ENCODE measurements at regions not wholly inside any gene's neighbourhood (a gene's known extent, or its start where the extent isn't known, plus 50 kb on each side); places are given as distances from the start of the nearest gene placed in this dataset.
A peak's percentile ranks its signal among the peaks of the same experiment; 100 is the strongest.

DNA sequence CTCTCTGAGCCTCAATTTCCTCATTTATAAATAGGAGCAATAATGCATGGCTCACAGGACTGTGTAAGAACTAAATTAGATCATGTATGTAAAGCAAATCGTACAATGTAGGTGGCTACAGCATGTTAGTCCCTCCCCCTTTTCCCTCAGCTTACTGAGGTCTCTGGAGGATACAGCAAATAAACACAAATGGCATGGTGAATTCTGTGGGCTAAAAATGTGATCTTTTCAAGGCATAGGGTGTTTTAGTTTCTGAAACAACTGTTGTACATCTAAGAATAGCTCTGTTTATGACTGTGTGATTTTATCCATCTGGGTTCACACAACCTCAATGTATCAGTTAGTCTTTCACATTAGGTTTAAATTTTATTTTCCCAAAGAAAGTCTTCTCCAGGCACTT is 121.2 kb upstream of the PLEKHG7 start:
- DNase-seq = no peak

DNA sequence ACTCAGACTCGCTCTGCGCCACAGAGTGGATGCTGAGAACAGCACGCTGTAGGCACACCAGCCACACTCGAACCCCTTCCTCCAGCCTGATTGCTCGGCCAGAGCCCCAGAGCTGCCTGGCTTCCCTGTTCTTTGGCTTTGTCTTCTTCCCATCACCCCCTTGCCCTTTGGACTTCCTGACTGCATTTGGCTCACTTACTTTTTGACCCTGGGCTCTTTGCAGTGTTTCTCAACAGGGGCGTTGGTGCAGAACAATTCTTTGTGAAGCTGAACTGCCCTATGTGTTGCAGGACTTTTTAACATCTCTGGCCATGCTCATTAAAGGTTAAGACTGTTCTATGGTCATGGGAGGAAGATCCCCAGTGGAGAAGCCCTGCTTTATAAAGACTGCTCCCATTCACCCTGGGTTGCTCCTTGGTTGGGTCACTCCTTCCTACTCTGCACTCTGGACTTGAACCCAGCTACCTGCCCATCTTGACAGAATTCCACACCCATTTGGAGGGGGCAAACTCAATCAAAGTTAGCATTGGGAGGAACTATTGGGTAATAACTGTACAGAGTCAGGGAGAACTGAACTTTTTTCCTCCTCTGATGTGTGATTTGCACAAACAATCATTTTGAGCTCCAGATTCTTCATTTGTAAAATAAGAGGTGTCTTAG is 127.7 kb upstream of the PLEKHG7 start:
- DNase-seq = no peak

DNA sequence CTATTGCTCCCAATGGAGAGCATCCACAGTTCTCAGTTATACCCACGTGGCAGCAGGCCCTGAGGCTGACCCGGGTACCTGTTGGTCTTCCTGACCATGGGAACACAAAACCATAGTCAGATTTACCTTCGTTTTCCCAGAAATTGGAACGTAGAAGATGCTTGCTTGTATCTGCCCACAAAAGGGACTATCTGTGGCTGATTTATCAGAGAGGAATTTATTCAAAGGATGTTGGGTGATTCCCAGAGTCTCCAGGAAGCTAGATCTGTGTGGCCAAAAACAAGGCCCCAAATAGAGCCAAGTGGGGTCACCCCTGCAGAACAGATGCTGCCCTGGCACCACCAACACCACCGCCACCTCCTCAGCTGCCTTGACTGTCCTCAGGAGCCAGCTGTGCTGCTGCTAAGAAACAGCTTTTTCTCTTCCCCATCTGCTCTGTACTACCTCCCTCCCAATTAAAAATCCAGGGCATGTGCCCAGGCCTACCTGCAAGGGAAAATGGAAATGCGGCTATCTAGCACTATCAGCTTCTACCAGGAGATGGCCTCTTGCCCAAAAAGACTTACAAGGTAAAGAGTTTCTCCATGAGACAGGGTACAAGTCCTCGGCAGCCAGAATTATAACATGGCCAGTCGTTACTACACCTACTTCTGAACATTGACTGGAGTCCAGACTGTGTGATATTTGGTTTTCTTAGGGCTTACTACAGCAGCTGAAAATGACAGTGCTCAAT is 128.6 kb upstream of the PLEKHG7 start:
- DNase-seq = no peak

DNA sequence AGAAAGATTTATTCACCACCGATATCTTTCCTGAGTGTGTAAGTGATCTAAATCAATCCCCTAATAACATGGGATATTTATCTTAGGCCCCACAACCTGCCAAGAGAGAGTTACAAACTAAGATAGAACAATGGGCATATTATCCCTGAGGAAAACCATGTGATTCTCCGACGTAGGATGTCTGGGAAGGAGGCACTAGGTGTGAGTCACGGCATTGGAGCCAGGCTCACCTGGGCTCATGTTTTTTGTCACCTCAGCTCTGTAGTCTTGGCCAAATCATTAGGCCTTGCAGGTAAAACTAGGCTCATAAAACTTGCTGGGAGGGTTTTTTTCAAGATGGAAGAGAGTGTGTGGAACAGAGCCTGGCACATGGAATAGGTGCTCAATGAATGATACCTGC is 129.7 kb upstream of the PLEKHG7 start:
- no peak for DNase-seq

DNA sequence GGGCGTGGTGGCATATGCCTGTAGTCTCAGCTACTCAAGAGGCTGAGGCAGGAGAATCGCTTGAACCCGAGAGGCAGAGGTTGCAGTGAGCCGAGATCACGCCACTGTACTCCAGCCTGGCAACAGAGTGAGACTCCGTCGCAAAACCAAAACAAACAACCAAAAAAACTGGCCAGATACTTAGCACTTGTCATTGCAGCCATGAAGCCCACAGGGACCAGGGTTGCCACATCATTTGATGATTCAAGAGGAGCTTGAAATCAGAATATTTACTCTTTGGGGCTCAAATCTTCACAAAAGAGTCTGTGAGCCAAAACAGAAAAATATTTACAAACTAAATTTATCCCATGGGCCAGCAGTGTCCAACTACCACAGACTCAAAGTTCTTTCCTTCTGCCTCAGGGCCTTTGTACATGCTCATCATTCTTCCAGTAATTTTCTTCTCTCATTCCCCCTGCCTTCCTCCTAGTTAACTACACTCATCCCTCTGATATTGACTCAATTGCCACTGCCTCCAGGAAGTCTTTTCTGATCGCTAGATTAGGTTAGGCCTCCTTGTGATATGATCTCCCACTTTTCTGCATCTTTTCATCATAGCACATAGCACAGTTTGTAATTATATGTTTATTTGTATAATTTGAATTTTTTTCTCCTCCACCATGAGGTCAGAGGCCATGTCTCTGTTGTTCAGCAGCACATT is 130.8 kb upstream of the PLEKHG7 start:
- DNase-seq = no peak

DNA sequence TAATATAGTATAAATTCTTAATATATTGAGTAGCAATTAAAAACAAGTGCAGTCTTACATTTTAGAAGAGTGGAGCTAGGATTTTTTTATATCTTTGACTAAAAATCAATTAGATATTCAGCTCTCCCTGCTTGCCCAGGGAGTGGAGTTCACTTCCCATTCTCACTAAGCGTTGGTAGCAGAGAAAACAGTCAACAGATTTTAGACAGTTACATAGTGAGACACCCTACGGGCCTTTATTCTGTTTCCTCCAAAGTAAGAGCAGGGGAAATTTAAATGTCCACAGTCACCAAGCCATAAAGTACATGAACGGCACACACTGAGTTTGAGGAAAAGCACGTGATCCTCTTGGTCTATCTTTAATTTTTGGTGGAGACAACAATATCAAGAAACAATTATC is 131.6 kb upstream of the PLEKHG7 start:
- no peak for DNase-seq

DNA sequence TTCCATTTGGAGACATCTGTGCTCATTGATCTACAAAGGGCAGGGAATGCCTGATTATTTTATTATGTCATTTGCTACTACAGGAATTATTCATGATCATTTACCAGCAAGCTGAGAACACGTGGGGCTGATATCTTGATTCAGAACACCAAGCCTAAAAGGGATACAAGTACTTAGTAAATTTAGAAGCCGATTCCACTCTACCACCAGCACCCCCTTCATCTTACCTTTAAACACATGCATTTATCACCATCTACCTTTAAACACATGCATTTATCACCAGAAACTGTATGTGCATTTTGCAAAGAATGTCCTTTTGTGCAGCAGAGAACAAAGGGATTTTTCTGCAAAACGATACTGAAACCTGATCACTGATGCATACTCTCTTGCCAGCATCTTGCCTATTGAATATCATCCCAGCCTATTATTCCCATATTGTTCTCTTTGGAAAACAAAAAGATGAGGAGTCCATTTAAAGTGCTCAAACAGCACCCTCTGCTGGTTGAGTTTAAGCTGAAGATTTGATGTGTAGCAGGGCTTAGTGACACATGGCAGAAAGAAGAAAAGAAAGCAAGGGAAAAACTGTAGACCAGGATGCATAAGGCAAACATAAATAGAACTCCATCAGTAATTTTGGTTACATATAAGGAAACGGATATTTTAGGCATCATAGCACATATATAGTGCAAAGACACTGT is 132.6 kb upstream of the PLEKHG7 start:
- peak; percentile 67 for DNase-seq

DNA sequence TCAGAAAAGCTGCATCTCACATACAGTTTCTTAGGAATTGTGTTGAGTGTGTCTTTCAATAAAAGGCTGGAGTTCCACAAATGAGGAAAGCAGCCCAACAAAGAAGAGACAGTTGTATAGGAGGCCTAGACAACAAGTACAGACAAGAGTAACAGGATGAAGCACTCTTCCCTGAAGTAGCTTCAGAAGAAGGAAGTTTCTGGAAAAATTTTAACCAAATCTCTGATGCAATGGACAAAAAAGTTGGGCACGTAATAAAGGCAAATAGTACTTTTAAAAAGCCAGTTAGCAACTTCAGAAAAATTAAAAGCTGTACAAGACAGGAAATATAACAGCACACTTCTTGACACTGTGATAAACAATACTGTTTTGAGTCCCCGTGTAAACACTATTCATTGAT is 134.1 kb upstream of the PLEKHG7 start:
- no peak for DNase-seq

DNA sequence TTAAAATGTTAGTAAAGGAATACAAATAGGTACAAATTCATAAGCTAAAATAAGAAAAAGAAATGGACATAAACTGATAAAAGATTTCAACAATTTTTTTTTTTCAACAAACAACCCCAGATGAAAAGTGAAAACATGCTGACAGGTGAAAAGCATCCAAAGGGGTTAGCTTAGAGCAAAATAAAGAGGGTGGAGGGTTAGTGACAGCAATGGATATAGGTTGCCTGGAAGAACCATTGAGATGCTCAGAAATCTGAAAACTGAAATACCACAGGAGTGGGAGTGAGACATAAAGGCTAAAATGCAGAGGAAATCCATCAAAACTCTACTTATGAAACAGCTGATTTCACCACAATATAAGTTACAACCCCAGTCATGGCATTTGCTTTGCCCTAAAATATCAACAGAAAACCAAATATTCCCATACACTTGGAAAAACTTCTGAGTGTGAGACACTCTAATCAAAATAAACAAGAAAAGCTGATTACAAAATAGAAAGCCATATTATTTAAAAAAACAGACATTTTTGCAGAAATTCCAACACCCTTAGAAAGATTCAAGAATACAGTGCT is 136.3 kb upstream of the PLEKHG7 start:
- no peak for DNase-seq

DNA sequence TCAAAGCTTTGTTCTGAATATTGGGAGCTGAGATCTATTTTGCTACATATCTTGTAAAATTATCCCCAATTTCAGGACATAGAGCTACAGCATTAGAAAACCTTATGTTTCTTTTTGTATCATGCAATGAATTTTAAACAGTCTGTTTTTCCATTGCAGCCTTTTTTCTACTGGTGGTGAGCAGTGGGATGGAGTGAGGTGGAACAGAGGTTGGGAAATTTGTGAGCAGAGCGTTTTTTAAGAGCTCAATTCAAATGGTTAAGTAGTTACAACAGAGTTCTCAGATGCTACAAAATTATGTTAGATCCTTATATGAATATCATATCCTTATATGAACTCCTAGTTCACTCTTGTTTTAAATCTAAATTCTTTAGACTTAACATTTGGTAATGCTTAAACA is 139.0 kb upstream of the PLEKHG7 start:
- no peak for DNase-seq

DNA sequence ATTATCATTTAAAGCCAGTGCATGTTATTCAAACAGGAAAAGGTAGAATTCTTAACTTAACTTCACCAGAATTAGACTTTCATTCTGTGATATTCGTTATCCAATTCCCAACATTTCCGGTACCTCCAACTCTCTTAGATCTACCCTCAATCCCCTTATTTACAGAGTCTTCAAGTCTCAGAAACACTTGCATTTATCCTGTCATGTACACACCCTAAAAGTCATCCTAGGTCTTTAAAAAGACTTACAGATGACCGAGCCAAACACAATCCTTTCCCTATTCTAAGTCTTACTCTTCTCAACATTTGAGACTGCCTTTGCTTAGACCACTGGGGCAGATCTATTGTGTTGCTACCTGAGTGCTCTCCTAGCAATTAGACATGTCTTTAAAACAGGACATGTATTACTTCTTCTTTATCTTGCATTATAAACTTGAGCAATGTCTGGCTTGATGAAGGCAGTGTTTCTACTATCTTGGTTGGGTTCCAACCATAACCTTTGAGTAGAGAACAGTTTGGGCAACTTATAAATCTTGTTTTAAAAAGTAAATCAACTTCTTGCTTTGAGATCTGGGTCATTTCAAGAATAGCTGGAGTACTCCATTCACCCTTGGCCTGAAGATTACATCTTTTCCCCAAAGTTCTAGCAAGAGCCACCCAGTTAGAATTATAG is 140.6 kb upstream of the PLEKHG7 start:
- no peak for DNase-seq

DNA sequence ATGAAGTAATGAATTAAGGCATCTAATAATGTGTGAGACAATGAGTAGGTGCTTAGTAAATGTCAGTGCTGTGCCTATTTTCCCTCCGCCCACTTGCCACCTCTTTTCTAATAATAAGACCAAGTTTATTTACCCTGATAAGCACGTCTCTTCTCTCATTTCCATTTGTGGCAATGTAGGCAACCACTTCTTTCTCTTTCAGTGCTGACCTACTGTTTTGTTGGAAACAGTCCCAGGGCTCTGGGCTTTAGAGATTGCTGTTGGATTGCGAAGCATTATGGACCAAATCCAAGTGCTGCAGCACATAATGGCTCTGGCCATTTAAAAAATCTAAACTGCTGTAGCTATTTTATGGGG is 141.3 kb upstream of the PLEKHG7 start:
- no peak for DNase-seq

DNA sequence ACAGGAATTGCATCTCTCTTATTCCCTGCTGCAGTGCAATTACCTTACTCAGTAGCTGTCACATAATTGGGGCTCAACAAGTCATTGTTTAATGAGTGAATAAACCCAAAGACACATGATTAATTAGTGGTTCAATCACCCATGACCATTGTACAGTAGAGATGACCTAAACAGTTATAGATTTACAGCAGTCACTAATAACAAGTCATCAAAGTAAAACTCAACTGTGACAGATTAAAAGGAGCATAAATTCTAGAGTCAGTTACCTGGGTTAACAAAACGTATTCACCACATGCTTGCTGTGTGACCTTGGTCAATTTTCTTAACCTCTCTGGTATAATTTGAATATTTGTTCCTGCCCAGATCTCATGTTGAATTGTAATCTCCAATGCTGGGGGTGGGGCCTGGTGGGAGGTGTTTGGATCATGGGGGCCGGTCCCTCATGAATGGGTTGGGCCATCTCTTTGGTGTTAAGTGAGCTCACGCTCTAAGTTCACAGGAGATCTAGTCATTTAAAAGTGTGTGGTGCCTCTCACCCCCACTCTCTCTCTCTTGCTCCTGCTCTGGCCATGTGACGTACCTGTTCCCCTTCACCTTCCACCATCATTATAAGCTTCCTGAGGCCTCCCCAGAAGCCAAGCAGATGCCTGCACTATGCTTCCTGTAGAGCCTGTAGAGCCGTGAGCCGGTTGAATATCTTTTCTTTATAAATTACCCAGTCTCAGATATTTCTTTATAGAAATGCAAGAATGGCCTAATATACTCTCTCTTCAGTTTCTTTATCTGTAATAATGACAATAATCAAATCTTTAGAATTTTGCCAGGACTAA is 141.9 kb upstream of the PLEKHG7 start:
- DNase-seq = no peak

DNA sequence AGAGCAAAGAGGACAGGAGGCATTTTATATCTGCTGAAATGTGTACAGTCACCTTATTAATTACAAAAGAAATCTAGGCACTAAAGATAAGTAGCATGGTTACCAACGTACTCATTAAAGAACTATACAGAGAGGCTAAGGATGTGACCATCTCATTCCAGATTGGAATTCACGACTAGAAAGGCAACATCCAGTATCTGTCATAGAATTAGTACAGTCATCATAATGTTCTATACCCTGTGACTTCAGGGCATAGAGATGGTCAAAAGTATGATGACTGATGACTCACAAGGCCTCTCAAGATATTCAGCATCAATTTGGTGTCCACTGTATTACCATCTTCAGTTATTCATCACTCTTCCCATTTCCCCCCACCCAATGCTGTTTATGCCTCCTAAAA is 144.0 kb upstream of the PLEKHG7 start:
- no peak for DNase-seq

DNA sequence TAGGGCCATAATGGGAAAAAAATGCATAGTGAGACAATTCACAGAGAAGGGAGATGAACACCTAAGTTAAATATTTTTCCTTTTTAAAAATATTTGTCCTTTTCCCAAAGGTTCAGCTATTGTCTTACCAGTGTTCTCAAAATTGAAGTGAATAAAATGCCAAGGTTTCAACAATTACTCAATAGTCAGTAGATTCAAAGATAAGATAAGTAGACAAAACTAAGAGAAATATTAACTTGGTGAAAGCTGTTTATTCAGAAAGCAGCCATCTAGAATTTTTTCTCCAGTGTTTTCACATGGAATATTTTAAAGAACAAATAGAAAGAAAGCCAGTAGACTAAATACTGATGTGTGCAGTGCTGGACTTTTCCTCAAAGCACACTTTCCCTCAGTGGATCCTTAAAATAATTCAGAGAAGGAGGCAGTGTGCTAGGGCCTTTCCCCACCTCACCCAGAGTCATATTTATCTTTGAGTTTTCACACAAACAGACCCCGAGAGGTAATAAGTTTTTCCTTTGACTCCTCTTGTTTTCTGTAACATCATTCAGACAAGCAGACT is 144.5 kb upstream of the PLEKHG7 start:
- no peak for DNase-seq

DNA sequence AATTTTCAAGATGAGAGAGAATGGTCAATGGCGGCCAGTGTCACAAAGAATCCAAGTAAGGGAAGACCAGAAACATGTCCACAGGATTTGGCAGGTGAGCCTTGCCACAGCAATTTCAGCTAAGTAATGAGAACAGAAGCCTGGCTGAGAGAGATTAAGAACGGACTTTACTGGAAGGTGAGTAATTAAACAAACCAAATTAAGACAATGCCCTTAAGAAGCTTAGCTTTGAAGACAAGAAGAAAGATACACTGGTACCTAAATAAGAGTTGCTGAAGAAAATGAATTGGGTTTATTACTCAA is 145.4 kb upstream of the PLEKHG7 start:
- no peak for DNase-seq

DNA sequence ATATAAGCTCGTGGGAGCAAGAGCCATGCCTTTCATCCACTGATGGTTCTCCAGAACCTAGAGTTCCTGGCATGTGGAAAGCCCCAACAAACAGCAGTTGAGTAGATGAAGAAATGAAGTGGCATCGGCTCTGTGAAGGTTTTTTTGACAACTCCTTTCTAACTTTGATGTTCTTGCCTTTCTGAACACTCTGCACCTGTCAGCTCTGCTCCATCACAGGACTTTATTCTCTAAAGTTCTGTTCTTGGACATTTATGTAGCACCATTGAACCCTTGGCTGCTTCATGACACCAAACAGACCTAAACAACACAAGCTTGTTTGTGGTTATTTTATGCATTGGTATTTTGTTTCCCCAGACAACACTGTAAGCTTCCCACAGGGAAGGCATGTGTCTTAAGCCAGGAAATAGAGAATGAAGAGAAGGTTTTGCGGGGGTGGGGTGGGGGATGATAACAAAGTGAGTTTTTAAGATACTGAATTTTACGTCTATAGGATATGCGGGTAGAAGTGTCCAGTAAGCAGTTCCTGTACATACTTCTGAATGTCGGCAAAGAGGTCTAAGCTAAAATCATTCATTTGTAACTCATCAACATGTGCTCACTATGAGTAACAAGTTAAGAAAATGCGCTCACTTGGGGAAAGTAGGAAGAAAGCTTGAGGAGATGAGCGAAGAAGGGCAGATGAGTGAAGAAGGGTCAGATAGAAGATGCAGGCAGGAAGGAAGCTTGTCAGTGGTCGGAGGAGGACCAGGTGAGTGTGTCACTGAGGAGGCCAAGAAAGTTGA is 146.0 kb upstream of the PLEKHG7 start:
- no peak for DNase-seq

DNA sequence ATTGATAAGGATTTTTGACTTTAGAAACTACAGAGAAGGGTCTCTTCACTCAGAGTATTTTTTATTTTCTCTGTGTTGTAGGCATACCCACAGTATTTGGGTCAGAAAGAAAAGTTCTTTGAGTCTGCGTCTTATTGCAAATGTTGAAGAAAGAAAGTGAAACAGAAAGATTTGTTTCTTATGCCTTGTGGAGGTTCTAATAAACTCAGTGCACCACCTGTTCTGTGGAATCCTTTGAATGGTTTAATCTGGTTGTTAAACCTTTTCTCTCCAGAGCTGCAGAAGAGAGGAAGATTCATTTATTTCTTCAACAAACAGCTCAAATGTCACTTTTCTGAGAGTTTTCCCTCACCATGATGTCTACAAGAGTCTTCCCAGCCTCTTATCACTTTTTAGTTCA is 146.6 kb upstream of the PLEKHG7 start:
- no peak for DNase-seq

DNA sequence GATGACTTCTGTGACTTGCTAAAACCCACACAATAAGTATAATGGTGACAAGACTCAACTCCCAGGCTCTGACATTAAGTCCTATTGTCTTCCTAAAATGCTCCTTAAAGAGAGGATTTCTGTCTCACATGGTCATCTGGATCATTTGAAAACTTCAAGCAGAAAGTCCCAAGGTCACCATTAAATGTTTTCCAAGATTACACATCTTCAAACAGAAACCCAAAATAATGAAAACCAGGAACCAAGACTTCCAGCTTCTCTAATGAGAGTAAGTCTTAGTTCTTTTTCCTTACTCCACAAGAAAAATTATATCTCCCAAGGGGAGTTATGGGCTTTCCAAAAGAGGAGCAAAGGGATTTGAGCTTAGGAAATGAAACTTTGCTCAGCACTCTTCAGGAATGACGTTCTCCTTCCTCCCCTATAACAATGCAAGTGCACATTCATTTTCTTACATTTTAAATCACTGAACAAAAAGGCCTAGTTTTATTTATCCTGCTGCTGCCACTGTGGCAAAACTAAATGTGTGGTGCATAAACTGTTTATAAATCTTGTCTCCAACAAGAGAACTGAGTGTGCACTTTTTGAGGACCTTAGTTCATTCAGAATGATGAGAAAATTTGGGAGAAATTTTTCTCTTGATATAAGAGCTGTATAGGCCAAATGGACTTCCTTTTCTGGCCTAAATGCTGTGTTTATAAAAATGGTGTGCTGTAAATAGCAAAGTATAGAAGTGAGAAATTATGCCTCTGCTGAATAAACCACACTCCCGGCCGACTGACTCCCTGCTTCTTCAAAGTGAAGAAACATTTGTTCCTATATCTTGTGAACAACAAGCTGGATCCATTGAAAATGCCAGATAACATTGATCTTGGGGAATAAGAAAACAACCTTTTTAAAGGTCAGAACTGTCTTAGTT is 148.4 kb upstream of the PLEKHG7 start:
- no peak for DNase-seq
